ENCODE measurements at regions not wholly inside any gene's neighbourhood (a gene's known extent, or its start where the extent isn't known, plus 50 kb on each side); places are given as distances from the start of the nearest gene placed in this dataset.

- TF ChIP-seq ZNF655 (CRISPR knock-in tag; IDR thresholded peaks at IDR 0.05): no peak
- no peak for TF ChIP-seq MTA2 (IDR thresholded peaks at IDR 0.05; ENCODE audit: low read depth)
- TF ChIP-seq ZFPM2 (CRISPR knock-in tag; IDR thresholded peaks at IDR 0.05): no peak
- no peak for TF ChIP-seq BHLHE40 (IDR thresholded peaks at IDR 0.05; ENCODE audit: low read length)
- no peak overlapping the region for H2AFZ ChIP-seq (ENCODE audit: low read depth, low read length)
- H3K36me3 ChIP-seq (ENCODE audit: control insufficient read depth, insufficient read depth, low read length): no peaks in the 10 kb centered on the region
- DNase-seq (ENCODE audit: extremely low read depth in 1 of 4, low spot score in 3 of 4) (no peak), FAIRE-seq (no peak), ATAC-seq (no peak)
- ChIA-PET CTCF (ENCODE audit: low intra/inter-chr PET ratio) (no interaction called here), POLR2A (interaction anchor here (0.7 kb wide), 1 partner anchor 427 kb away, joined by 3 read pairs; no protein-coding TSS in a partner anchor)
- BruUV-seq (replicated peaks): no TSS peak
- no peaks in the 10 kb centered on the region for H3K9me1 ChIP-seq (ENCODE audit: control insufficient read depth, insufficient read depth, low read length)
- no peak overlapping the region for H3K9ac ChIP-seq (ENCODE audit: insufficient read depth in 1 of 2, low read depth in 2 of 2, low read length in 2 of 2)
- no peaks in the 10 kb centered on the region for H3K9me3 ChIP-seq (replicated peaks; ENCODE audit: control insufficient read depth, insufficient read depth, low read depth, low read length)
- no peak overlapping the region for H3K27ac ChIP-seq (ENCODE audit: extremely low read depth, low read depth, low read length)
- H3K4me1 ChIP-seq (replicated peaks in 1 of 2; ENCODE audit: control insufficient read depth in 2 of 2, insufficient read depth in 2 of 2, low read length in 2 of 2): no peaks in the 10 kb centered on the region
- no peaks in the 10 kb centered on the region; a peak in 1 of 5 replicates for H3K27me3 ChIP-seq (ENCODE audit: control insufficient read depth in 2 of 2, insufficient read depth in 2 of 2, low read length in 2 of 2)
- H3K79me2 ChIP-seq (ENCODE audit: control insufficient read depth, insufficient read depth, low read length): no peaks in the 10 kb centered on the region
- H3K4me2 ChIP-seq (ENCODE audit: insufficient read depth, low read length): no peak overlapping the region
- intact Hi-C loops (cut with micrococcal nuclease): no loop called here
- H4K20me1 ChIP-seq (replicated peaks; ENCODE audit: control insufficient read depth, insufficient read depth, low read length): no peaks in the 10 kb centered on the region
- 0% methylated on average over 4 of the region's 4 CpGs for WGBS (ENCODE audit: insufficient coverage, low coverage, missing lambda C conversion rate)
- no peak overlapping the region for H3K4me3 ChIP-seq
- in situ Hi-C loops (cut with MboI): no loop called here
Observed at GRCh38 chr4:112882286-112882685, 167.2 kb upstream of the ANK2 start.

- no peak overlapping the region for H3K4me2 ChIP-seq (ENCODE audit: insufficient read depth, low read length)
- in situ Hi-C loops (cut with MboI): no loop called here
- POLR2A ChIA-PET: interaction anchor here (1.0 to 1.1 kb wide), 2 partner anchors 10 to 56 kb away, joined by 4 to 5 read pairs; no protein-coding TSS in a partner anchor
- H3K9me3 ChIP-seq (replicated peaks; ENCODE audit: control insufficient read depth, insufficient read depth, low read depth, low read length): no peaks in the 10 kb centered on the region
- CTCF ChIA-PET (ENCODE audit: low intra/inter-chr PET ratio): no interaction called here
- no peaks in the 10 kb centered on the region for H3K4me1 ChIP-seq (replicated peaks in 1 of 2; ENCODE audit: control insufficient read depth in 2 of 2, insufficient read depth in 2 of 2, low read length in 2 of 2)
- intact Hi-C loops (cut with micrococcal nuclease): no loop called here
- H3K79me2 ChIP-seq (ENCODE audit: control insufficient read depth, insufficient read depth, low read length): no peaks in the 10 kb centered on the region
- H3K4me3 ChIP-seq: no peak overlapping the region
- no peaks in the 10 kb centered on the region; a peak in 1 of 5 replicates for H3K27me3 ChIP-seq (ENCODE audit: control insufficient read depth in 2 of 2, insufficient read depth in 2 of 2, low read length in 2 of 2)
- no peak for FAIRE-seq
- 0% methylated on average over 1 of the region's 1 CpG for WGBS (ENCODE audit: insufficient coverage, low coverage, missing lambda C conversion rate)
- H2AFZ ChIP-seq (ENCODE audit: low read depth, low read length): no peak overlapping the region
- H3K36me3 ChIP-seq (ENCODE audit: control insufficient read depth, insufficient read depth, low read length): no peaks in the 10 kb centered on the region
- no TSS peak for BruUV-seq (replicated peaks)
- H3K9ac ChIP-seq (ENCODE audit: insufficient read depth in 1 of 2, low read depth in 2 of 2, low read length in 2 of 2): no peak overlapping the region
- no peak for DNase-seq (ENCODE audit: extremely low read depth in 1 of 4, low spot score in 3 of 4)
- no peaks in the 10 kb centered on the region for H4K20me1 ChIP-seq (replicated peaks; ENCODE audit: control insufficient read depth, insufficient read depth, low read length)
- no peaks in the 10 kb centered on the region for H3K9me1 ChIP-seq (ENCODE audit: control insufficient read depth, insufficient read depth, low read length)
- ATAC-seq: no peak
- no peak overlapping the region for H3K27ac ChIP-seq (ENCODE audit: extremely low read depth, low read depth, low read length)
- TF ChIP-seq CCAR2 (IDR thresholded peaks at IDR 0.05; ENCODE audit: low read depth, low read length) (no peak), E2F5 (CRISPR knock-in tag; IDR thresholded peaks at IDR 0.05) (no peak), ZNF561 (CRISPR knock-in tag; conservative IDR thresholded peaks at IDR 0.05) (no peak), ETS2 (tag; IDR thresholded peaks at IDR 0.05; ENCODE audit: borderline replicate concordance, poor library complexity, severe bottlenecking) (no peak), ILK (tag; IDR thresholded peaks at IDR 0.05; ENCODE audit: borderline replicate concordance, low read depth) (no peak), CHD4 (IDR thresholded peaks at IDR 0.05; ENCODE audit: insufficient read depth, insufficient replicate concordance, low read depth, low read length, poor library complexity, severe bottlenecking) (no peak), PHF20 (IDR thresholded peaks at IDR 0.05; ENCODE audit: partially characterized antibody) (no peak), DNMT1 (IDR thresholded peaks at IDR 0.05) (no peak), ZNF431 (CRISPR knock-in tag; IDR thresholded peaks at IDR 0.05) (no peak), GMEB1 (CRISPR knock-in tag; IDR thresholded peaks at IDR 0.05) (no peak)
Observed at GRCh38 chr4:112884406-112884805, 165.0 kb upstream of the ANK2 start.
